ENCODE measurements at regions not wholly inside any gene's neighbourhood (a gene's known extent, or its start where the extent isn't known, plus 50 kb on each side); places are given as distances from the start of the nearest gene placed in this dataset.

DNA sequence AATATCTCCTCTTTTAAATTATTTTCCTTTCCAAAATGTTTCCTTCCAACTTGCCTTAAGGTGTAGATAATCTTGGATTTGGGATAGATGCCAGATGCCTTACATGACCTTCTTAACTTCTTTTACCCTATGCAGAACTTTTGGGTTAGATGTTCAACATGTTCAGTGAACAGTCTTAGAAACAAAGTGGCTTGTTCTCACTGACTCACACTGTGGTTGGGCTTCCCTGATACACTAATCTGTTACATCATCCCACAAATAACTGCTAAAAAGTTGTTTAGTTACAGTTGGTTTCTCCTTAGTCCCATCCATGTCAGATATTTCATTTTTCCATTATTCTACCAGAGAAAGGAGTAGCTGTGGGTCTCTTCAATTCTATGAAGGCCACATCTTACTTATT, 2638.2 kb downstream of the PCDH9 start:
- TF ChIP-seq GATA2 (IDR thresholded peaks at IDR 0.05; ENCODE audit: low read depth, low read length) (no peak), GATA3 (IDR thresholded peaks at IDR 0.05; ENCODE audit: low read depth, low read length) (no peak)
